Chondrocyte (in vitro differentiated cells): ENCODE measurements at regions not wholly inside any gene's neighbourhood (a gene's known extent, or its start where the extent isn't known, plus 50 kb on each side); places are given as distances from the start of the nearest gene placed in this dataset.

ENCODE experiments used
- DNase-seq: peaks from one replicate; pipeline ENCODE4 v3.0.0; 2021; ENCODE audit warnings: mixed read lengths, low spot score
- H3K27ac Mint-ChIP-seq: one replicate; pipeline ENCODE4 v1.8.0; 2021; ENCODE audit warnings: mild to moderate bottlenecking, moderate library complexity, mixed read lengths; ENCODE audit not compliant: unreplicated experiment
- H3K27me3 Mint-ChIP-seq: 2 replicates; pipeline ENCODE4 v1.8.0; 2021; ENCODE audit warnings: low read depth, mixed read lengths
- H3K36me3 Mint-ChIP-seq: 2 replicates; pipeline ENCODE4 v1.8.0; 2021; ENCODE audit warnings: low read depth, mixed read lengths
- H3K4me1 Mint-ChIP-seq: 2 replicates; pipeline ENCODE4 v1.8.0; 2021; ENCODE audit warnings: low read depth, mild to moderate bottlenecking, mixed read lengths
- H3K4me3 Mint-ChIP-seq: one replicate; pipeline ENCODE4 v1.8.0; 2021; ENCODE audit warnings: mild to moderate bottlenecking, moderate library complexity, mixed read lengths; ENCODE audit not compliant: unreplicated experiment
- H3K9me3 Mint-ChIP-seq: 2 replicates; pipeline ENCODE4 v1.8.0; 2021; ENCODE audit warnings: low read depth, mixed read lengths
- TF ChIP-seq, protein P1 (sequence below): fragments of 200-600 bp; sonication (generic); IDR thresholded peaks from 2 replicates; pipeline ENCODE4 v1.5.0; 2021; ENCODE audit warnings: antibody characterized with exemption, mild to moderate bottlenecking, moderate library complexity

DNA sequence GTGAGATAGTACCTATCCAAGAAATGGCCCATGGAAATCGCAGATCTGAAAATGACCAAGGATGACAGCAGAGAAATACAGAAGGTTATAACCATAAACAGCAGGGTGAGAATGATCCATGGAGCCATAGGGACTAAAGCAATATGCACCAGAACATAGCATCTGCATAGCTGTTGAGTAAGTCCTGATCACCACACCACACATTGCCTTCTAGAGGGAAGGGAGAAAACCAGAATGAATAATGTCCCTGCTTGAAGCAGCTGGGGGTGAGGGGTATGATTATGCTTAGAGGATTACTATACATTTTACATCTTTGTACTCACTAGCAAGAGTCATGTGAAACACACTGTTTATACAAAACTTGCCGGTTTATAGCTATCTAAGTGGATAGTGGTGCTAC is 350.4 kb downstream of the MBD2 start:
- Mint-ChIP-seq H3K27ac (no peak overlapping the region), H3K4me3 (no peak overlapping the region), H3K9me3 (peaks cover 2% of the 10 kb centered on the region), H3K27me3 (peaks cover 7% of the 10 kb centered on the region), H3K36me3 (no peaks in the 10 kb centered on the region), H3K4me1 (no peaks in the 10 kb centered on the region)
- TF ChIP-seq, protein P1, sequence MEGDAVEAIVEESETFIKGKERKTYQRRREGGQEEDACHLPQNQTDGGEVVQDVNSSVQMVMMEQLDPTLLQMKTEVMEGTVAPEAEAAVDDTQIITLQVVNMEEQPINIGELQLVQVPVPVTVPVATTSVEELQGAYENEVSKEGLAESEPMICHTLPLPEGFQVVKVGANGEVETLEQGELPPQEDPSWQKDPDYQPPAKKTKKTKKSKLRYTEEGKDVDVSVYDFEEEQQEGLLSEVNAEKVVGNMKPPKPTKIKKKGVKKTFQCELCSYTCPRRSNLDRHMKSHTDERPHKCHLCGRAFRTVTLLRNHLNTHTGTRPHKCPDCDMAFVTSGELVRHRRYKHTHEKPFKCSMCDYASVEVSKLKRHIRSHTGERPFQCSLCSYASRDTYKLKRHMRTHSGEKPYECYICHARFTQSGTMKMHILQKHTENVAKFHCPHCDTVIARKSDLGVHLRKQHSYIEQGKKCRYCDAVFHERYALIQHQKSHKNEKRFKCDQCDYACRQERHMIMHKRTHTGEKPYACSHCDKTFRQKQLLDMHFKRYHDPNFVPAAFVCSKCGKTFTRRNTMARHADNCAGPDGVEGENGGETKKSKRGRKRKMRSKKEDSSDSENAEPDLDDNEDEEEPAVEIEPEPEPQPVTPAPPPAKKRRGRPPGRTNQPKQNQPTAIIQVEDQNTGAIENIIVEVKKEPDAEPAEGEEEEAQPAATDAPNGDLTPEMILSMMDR: no peak
- DNase-seq: no peak

DNA sequence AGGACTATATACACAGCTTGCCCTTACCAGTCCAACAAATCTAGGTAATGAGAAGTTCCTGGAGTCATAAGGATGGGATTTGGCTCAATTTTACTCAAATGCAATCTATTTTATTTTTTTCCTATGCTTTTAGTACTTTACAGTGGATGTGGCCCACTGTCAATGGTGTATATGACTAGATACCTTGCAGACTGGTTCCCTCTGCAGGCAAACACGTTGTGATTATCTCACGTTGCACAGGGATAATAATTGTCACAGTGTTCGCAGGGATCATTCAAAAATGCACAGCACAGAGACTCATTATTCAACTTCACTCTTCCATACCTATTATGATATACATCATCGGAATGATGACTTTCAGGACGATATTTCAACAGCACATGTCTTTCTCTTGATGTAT is 359.7 kb downstream of the MBD2 start:
- Mint-ChIP-seq H3K4me1 (no peaks in the 10 kb centered on the region), H3K27me3 (peaks cover 7% of the 10 kb centered on the region)
- no peak for DNase-seq

DNA sequence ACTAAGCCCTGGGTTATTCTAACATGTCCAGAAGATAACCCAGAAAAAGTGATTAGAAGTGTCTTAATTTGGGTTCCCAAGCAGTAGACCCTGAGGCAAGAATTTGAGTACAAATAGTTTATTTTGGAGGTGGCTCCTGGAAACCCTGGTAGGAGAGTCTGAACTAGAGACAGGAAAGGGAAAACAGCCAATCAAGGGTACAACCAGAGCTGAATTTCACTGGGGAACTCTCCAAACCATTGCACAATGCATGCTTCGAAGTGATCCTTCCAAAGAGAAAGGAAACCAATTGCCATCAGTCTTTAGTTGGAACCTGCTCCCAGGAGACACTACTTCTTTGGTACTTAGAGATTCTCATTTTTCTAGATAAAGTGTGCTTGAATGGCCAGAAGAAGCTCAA is 361.5 kb downstream of the MBD2 start:
- Mint-ChIP-seq H3K36me3 (no peaks in the 10 kb centered on the region), H3K9me3 (no peaks in the 10 kb centered on the region), H3K27ac (no peak overlapping the region), H3K27me3 (peaks cover 2% of the 10 kb centered on the region), H3K4me3 (no peak overlapping the region), H3K4me1 (no peaks in the 10 kb centered on the region)
- DNase-seq: no peak
- TF ChIP-seq, protein P1: no peak

More for the DNA sequence above, 359.7 kb downstream of the MBD2 start:
- Mint-ChIP-seq H3K27ac (no peak overlapping the region), H3K36me3 (no peaks in the 10 kb centered on the region), H3K9me3 (no peaks in the 10 kb centered on the region), H3K4me3 (no peak overlapping the region)
- TF ChIP-seq, protein P1: no peak

DNA sequence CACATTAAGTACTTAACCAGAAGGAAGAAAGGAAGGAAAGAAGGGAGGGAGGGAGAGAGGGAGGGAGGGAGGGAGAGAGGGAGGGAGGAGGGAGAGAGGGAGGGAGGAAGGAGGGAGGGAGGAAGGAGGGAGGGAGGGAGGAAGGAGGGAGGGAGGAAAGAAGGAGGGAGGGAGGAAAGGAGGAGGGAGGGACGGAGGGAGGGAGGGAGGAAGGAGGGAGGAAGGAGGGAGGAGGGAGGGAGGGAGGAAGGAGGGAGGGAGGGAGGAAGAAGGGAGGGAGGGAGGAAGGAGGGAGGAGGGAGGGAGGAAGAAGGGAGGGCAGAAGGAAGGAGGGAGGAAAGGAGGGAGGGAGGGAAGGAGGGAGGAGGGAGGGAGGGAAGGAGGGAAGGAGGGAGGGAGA is 363.3 kb downstream of the MBD2 start:
- peaks cover 2% of the 10 kb centered on the region for H3K27me3 Mint-ChIP-seq
- no peak overlapping the region for H3K27ac Mint-ChIP-seq
- H3K36me3 Mint-ChIP-seq: no peaks in the 10 kb centered on the region
- no peaks in the 10 kb centered on the region for H3K9me3 Mint-ChIP-seq
- TF ChIP-seq, protein P1: no peak
- H3K4me3 Mint-ChIP-seq: no peak overlapping the region
- H3K4me1 Mint-ChIP-seq: no peaks in the 10 kb centered on the region
- DNase-seq: no peak

DNA sequence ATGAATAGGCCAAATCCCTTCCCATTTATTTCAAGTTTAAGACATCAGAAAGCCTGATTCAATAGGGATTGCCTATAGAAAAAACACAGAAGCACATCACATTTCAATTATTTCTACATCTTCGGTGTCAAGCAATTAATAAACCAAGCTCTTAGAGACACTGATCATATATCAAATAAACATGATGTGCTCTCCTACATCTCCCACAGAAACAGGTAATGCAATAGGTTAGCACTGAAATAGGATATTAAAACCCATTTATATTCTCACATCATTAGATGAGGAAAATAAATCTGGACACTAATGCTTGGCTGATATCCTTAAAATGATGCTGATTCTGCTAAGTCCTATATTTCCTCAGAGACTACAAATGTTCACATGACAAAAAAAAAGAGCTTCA is 364.7 kb downstream of the MBD2 start:
- DNase-seq: no peak
- H3K9me3 Mint-ChIP-seq: no peaks in the 10 kb centered on the region
- H3K36me3 Mint-ChIP-seq: no peaks in the 10 kb centered on the region
- TF ChIP-seq, protein P1: no peak
- no peak overlapping the region for H3K27ac Mint-ChIP-seq
- no peaks in the 10 kb centered on the region for H3K4me1 Mint-ChIP-seq
- H3K4me3 Mint-ChIP-seq: no peak overlapping the region
- peaks cover 2% of the 10 kb centered on the region for H3K27me3 Mint-ChIP-seq
